Motor neuron (in vitro differentiated cells): ENCODE measurements at regions not wholly inside any gene's neighbourhood (a gene's known extent, or its start where the extent isn't known, plus 50 kb on each side); places are given as distances from the start of the nearest gene placed in this dataset.

Experiments
- ATAC-seq, 8 experiments: fragments of 200-7000 bp; cut with Tn5 transposase; replicated peaks in 6 of 8; 2 replicates each; pipeline ENCODE4 v1.8.0; 2021; ENCODE audit warnings: mild to moderate bottlenecking in 8 of 8, moderate library complexity in 8 of 8
- H3K27ac ChIP-seq, 2 donors: fragments of 250-450 bp; sonication (Bioruptor Pico); 2 replicates each; pipeline ENCODE4 v1.9.0; 2021; ENCODE audit warnings: antibody characterized with exemption in 2 of 2, mild to moderate bottlenecking in 2 of 2, moderate library complexity in 1 of 2
- H3K4me1 ChIP-seq, 2 donors: fragments of 250-450 bp; sonication (Bioruptor Pico); replicated peaks in 1 of 2; 2 replicates each; pipeline ENCODE4 v1.6.1; 2021; ENCODE audit warnings: antibody characterized with exemption in 2 of 2, mild to moderate bottlenecking in 2 of 2, moderate library complexity in 1 of 2
- H3K4me3 ChIP-seq, 5 donors: fragments of 250-450 bp; sonication (Bioruptor Pico); 2 replicates each; pipeline ENCODE4 v1.9.0; 2021; ENCODE audit warnings: antibody characterized with exemption in 5 of 5, mild to moderate bottlenecking in 5 of 5, moderate library complexity in 4 of 5
- WGBS, 10 experiments: fragments of 450-650 bp; shearing (Covaris generic); methylation state at CpG; one replicate each; pipeline ENCODE4 v1.0.0; 2022; 5-methylcytosine and 5-hydroxymethylcytosine counted together
- in situ Hi-C, 9 experiments: fragments of 400-800 bp; cut with MboI; loops; one replicate each; pipeline ENCODE4 v1.15.0; 2021; ENCODE audit warnings: low sequenced_read_pairs in 9 of 9, low pct_unique_long_range_greater_than_20kb in 2 of 9; ENCODE audit not compliant: unreplicated experiment in 9 of 9

DNA sequence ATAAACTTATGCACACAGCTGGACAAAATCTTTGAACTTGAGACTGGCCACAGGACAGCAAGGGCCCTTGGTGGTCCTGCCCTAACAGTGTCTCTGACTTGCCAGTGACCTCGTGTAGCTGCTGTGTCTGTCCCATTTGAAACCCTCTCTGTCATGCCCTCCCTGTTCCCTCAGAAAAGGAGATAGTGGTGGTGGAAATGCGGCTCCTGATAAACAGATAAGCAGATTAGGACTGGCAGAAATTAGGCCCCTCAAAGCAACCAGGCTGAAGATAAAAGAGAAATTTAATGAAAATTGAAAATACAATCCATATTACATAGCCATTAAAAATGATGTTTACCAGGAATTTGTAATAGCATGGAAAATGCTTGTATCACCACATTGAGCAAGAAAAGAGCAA lies 136.6 kb upstream of the ATP6AP2 start:
- H3K4me3 ChIP-seq = no peak overlapping the region
- 40 to 100% (median 50%) methylated on average over 1 to 2 of the region's 2 CpGs; no CpG with 5 or more reads in 7 of the 10 experiments for WGBS, 10 experiments
- in situ Hi-C loops = no loop called here
- ATAC-seq = no peak
- peaks cover 12 to 19% of the 10 kb centered on the region in 2 donors for H3K4me1 ChIP-seq
- no peak overlapping the region for H3K27ac ChIP-seq

GRCh38 chrX:40440866-40441265 lies 139.9 kb upstream of the ATP6AP2 start:
- peaks cover 14 to 21% of the 10 kb centered on the region in 2 donors for H3K4me1 ChIP-seq
- no peak overlapping the region for H3K4me3 ChIP-seq
- ATAC-seq = peak in 5 of 8 experiments; percentile 22 to 78 (median 42)
- in situ Hi-C loops = no loop called here
- 46 to 57% methylated on average over 2 to 3 of the region's 3 CpGs; no CpG with 5 or more reads in 8 of the 10 experiments for WGBS, 10 experiments
- H3K27ac ChIP-seq = no peak overlapping the region

- Histone ChIP-seq H3K4me3 (no peak overlapping the region), H3K27ac (no peak overlapping the region), H3K4me1 (peaks cover 15 to 19% of the 10 kb centered on the region in 2 donors)
- in situ Hi-C loops = no loop called here
- peak in 1 of 8 experiments; percentile 55 for ATAC-seq
- WGBS, 10 experiments = 32 to 90% (median 56%) methylated on average over 2 to 8 of the region's 9 CpGs; no CpG with 5 or more reads in 7 of the 10 experiments
Observed at GRCh38 chrX:40439625-40440532, 140.9 kb upstream of the ATP6AP2 start.

GRCh38 chrX:40437348-40437747 lies 143.4 kb upstream of the ATP6AP2 start:
- no peak overlapping the region for H3K27ac ChIP-seq
- WGBS, 10 experiments = 20 to 100% (median 58%) methylated on average over 1 to 3 of the region's 4 CpGs; no CpG with 5 or more reads in 6 of the 10 experiments
- H3K4me3 ChIP-seq = no peak overlapping the region
- in situ Hi-C loops = no loop called here
- peaks cover 20 to 26% of the 10 kb centered on the region in 2 donors for H3K4me1 ChIP-seq
- no peak for ATAC-seq

- Histone ChIP-seq H3K4me3 (peak overlapping the region in 1 of 5 donors; percentile 1), H3K27ac (peak overlapping the region; percentile 76), H3K4me1 (peaks cover 17% of the 10 kb centered on the region in 2 donors)
- ATAC-seq = peak in 7 of 8 experiments; percentile 27 to 98 (median 97)
- in situ Hi-C loops = no loop called here
- WGBS, 10 experiments = 0 to 6% methylated on average over 2 to 4 of the region's 14 CpGs; no CpG with 5 or more reads in 8 of the 10 experiments
Observed at GRCh38 chrX:40434947-40435346, 145.8 kb upstream of the ATP6AP2 start.

DNA sequence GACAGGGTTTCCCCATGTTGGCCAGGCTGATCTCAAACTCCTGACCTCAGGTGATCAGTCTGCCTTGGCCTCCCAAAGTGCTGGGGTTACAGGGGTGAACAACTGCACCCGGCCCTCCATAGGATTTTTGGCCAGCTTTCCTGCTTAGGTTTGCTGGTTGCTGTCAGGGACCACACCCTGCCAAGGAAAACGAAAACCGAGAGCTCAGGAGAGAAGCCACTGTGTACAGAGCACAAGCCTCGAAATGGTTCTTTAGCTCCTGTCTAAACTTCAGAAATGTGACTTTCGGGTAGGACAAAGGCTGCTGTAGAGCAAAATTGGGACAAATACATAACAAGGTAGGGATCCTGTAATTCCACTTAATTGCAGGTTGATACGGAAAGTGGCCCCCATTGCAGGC lies 146.3 kb upstream of the ATP6AP2 start:
- Histone ChIP-seq H3K4me1 (peaks cover 17% of the 10 kb centered on the region in 2 donors), H3K27ac (peak overlapping the region; percentile 76), H3K4me3 (no peak overlapping the region)
- in situ Hi-C loops = no loop called here
- 20 to 41% methylated on average over 1 to 6 of the region's 6 CpGs; no CpG with 5 or more reads in 8 of the 10 experiments for WGBS, 10 experiments
- peak in 3 of 8 experiments; percentile 3 to 5 (median 3) for ATAC-seq

- in situ Hi-C loops = no loop called here
- H3K4me3 ChIP-seq = no peak overlapping the region
- ATAC-seq = no peak
- no peak overlapping the region for H3K27ac ChIP-seq
- WGBS, 10 experiments = 85% methylated on average over 2 of the region's 2 CpGs; no CpG with 5 or more reads in 9 of the 10 experiments
- H3K4me1 ChIP-seq = peaks cover 17% of the 10 kb centered on the region in 2 donors
Observed at GRCh38 chrX:40433160-40433559, 147.6 kb upstream of the ATP6AP2 start.

DNA sequence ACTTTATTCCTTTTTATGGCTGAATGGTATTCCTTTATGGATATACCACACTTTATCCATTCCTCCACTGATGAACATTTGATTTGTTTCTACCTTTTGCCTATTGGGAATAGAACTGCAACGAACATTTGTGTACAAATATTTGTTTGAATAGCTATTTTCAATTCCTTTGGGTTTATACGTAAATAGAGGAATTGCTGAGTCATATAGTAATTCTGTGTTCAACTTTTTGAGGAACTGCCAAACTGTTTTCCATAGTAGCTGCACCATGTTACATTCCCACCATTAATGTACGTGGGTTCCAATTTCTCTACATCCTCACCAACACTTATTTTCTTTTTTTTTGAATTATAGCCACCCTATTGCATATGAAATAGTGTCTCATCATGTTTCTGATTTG lies 156.5 kb upstream of the ATP6AP2 start:
- 48 to 100% (median 83%) methylated on average over 2 to 3 of the region's 3 CpGs; no CpG with 5 or more reads in 3 of the 10 experiments for WGBS, 10 experiments

DNA sequence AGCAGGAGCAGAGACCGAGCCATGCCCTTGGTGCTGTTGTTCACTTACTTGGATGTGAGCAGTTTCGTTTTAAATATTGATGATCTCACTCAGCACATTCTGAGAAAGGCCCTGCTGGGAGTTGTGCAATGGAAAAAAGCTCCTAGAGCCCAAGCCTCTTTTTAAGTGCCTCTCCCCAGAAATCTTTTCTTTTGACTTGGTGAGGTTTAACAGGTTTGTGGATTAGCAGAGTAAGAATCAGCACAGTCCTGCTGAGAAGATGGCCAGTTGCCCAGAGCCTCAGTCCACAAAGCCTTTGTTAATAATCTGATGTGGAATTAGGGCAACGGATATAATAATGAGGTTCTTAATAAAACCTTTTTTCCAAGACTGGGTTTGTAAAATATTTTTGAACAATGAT lies 157.5 kb upstream of the ATP6AP2 start:
- Histone ChIP-seq H3K27ac (no peak overlapping the region), H3K4me1 (peaks cover 8 to 9% of the 10 kb centered on the region in 2 donors)
- peak in 3 of 8 experiments; percentile 21 to 89 (median 76) for ATAC-seq

More for the DNA sequence above, 156.5 kb upstream of the ATP6AP2 start:
- Histone ChIP-seq H3K4me1 (no peaks in the 10 kb centered on the region), H3K27ac (no peak overlapping the region), H3K4me3 (no peak overlapping the region)
- in situ Hi-C loops = no loop called here
- ATAC-seq = no peak

GRCh38 chrX:40422021-40422420 lies 158.7 kb upstream of the ATP6AP2 start:
- Histone ChIP-seq H3K4me3 (no peak overlapping the region), H3K27ac (no peak overlapping the region), H3K4me1 (peaks cover 12 to 13% of the 10 kb centered on the region in 2 donors)
- 80% methylated on average over 1 of the region's 2 CpGs; no CpG with 5 or more reads in 9 of the 10 experiments for WGBS, 10 experiments
- in situ Hi-C loops = no loop called here
- ATAC-seq = no peak

More for the DNA sequence above, 157.5 kb upstream of the ATP6AP2 start:
- in situ Hi-C loops = no loop called here
- 0 to 100% (median 43%) methylated on average over 1 to 3 of the region's 3 CpGs; no CpG with 5 or more reads in 5 of the 10 experiments for WGBS, 10 experiments
- no peak overlapping the region for H3K4me3 ChIP-seq

- peak in 3 of 8 experiments; percentile 24 to 32 (median 30) for ATAC-seq
- H3K4me3 ChIP-seq = no peak overlapping the region
- WGBS, 10 experiments = 42 to 64% methylated on average over 2 to 7 of the region's 9 CpGs; no CpG with 5 or more reads in 8 of the 10 experiments
- H3K4me1 ChIP-seq = peaks cover 12 to 13% of the 10 kb centered on the region in 2 donors
- in situ Hi-C loops = no loop called here
- no peak overlapping the region for H3K27ac ChIP-seq
Observed at GRCh38 chrX:40420899-40421729, 159.7 kb upstream of the ATP6AP2 start.

- in situ Hi-C loops = no loop called here
- 39 to 100% (median 68%) methylated on average over 1 to 3 of the region's 3 CpGs; no CpG with 5 or more reads in 6 of the 10 experiments for WGBS, 10 experiments
- ATAC-seq = no peak
- Histone ChIP-seq H3K4me1 (peaks cover 12 to 16% of the 10 kb centered on the region in 2 donors), H3K4me3 (no peak overlapping the region), H3K27ac (no peak overlapping the region)
Observed at GRCh38 chrX:40418813-40419195, 162.0 kb upstream of the ATP6AP2 start.
